HS-5 (cell line): ENCODE measurements at regions not wholly inside any gene's neighbourhood (a gene's known extent, or its start where the extent isn't known, plus 50 kb on each side); places are given as distances from the start of the nearest gene placed in this dataset.

Source experiments
- DNase-seq: peaks from one replicate; pipeline ENCODE4 v3.0.0-alpha.2; 2012; ENCODE audit warnings: low read depth

DNA sequence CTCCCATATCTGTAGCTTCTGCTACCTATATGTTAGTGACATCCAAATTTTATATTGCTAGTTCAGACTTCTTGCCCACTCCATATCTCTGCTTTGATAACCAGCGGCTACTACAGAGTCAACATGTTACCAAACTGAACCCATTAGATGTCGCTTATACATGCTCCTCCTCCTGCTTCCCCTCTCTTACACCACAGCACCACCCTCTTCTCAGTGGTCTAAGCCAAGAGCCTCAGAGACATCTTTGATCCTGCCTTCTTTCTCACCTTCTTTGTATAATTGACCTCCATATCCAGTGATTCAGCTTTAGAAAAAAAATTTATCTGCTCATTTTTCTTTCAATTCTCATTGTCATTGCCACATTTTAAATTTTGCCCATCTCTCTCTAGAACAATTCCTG, 408.2 kb upstream of the TLE4 start:
- no peak for DNase-seq

GRCh38 chr9:79164406-79164805, 407.4 kb upstream of the TLE4 start:
- DNase-seq, result no peak

- peak; percentile 6 for DNase-seq
Observed at GRCh38 chr9:79165020-79165780, 406.6 kb upstream of the TLE4 start.

- no peak for DNase-seq
Observed at GRCh38 chr9:79166005-79166404, 405.8 kb upstream of the TLE4 start.

DNA sequence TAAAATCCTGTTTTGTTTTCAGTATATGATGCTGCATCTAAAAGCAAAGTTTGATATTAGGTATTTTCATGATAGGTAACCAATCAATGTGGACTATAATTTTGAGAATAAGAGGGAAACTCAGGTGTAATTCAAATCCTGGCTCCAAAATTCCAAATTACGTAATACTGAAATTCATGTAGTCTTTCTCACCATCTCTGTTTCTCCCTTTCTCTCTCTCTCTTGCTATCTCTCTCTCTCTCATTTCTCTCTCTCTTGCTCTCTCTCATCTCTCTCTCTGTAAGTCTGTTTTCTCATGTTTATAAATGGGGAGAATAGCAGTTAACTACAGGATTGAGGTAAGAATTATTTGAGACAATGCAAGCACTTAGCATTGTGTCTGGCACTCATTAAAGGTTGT, 401.1 kb upstream of the TLE4 start:
- no peak for DNase-seq

DNA sequence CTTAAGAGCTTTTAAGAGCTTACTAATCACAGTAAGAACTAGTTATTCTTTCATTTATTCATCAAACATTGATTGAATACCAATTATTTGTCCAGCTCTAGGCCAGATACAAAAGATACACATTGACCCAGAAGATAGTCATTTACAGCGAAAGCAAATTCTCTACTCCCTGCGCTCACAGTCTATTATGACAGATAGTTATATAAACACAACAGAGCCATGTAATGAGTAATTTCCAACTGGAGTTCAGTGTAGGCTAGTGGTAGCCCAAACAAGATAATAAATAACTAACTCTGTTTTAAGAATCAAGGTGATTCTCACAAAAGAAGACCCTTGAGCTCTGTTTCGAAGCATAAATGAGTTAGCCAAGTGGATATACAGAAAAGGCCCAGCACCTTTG, 397.8 kb upstream of the TLE4 start:
- no peak for DNase-seq

DNA sequence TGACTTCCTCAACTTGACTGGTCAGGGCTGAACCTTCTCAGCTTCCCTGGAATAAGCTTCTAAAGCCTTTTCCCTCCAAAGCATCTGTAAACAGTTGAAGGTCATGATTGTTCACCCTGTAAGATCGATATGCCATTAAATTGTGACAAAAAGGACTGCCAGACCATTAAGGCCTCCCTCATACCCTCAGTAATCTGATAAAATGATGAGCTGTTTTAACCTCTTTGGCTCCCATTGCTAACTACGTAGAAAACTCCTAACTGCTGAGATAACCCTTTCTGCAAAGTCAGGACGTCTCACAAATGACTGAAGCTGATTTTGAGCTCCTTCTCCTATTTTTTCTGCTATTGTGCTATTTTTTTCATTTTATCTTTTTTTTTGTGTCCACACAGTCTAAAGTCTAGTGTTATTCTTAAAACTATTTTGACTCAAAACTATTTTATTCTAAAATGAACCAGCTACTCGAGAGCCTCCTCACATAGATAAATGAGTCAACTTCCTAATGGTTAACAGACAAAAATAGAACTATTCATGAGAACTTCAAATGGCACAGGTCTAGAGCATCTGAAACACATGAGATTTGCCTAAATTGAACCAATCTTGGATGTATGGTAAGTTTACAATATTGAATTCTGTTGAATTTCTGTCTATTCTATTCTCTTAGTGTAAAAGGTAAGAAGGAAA, 395.6 kb upstream of the TLE4 start:
- no peak for DNase-seq

- DNase-seq, result no peak
Observed at GRCh38 chr9:79184831-79185230, 386.9 kb upstream of the TLE4 start.

- no peak for DNase-seq
Observed at GRCh38 chr9:79185866-79186265, 385.9 kb upstream of the TLE4 start.

DNA sequence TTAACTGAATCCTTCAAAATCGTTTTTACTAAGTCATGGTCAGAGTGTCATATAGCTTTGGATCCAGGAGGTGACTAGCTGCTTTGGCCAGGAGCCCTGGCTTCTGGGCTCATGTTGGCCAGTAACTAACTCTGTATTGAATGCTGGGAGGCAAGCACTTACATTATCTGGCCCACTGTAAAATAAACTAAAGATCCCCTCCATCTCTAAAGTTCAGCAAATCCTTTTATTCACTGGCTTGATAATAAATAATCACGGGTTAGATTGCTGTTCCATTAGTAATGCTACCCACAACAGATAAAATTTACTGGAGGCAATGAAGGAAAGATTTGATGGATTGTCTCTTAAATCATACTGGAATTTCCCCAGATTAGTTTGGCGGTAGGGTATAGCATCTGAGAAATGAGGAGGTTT, 382.2 kb upstream of the TLE4 start:
- DNase-seq, result no peak

DNA sequence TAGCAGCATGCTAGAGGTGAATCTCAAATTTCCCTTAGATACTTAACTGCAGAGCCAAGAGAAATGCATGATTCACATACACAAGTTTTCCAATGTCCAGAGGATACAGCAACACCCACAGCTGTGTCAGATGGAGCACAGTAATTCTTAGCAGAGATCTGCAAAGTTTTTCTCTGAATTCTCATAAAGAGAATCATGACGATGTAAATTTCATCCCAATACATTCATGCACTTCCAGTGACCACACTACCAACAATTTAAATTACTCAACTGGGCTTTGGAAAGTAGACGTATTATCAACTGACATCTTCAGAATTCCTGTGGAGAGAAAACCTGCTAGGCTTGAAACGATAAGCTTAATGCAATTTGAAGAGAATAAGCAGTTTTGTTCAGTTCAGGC, 378.8 kb upstream of the TLE4 start:
- peak; percentile 47 for DNase-seq

DNA sequence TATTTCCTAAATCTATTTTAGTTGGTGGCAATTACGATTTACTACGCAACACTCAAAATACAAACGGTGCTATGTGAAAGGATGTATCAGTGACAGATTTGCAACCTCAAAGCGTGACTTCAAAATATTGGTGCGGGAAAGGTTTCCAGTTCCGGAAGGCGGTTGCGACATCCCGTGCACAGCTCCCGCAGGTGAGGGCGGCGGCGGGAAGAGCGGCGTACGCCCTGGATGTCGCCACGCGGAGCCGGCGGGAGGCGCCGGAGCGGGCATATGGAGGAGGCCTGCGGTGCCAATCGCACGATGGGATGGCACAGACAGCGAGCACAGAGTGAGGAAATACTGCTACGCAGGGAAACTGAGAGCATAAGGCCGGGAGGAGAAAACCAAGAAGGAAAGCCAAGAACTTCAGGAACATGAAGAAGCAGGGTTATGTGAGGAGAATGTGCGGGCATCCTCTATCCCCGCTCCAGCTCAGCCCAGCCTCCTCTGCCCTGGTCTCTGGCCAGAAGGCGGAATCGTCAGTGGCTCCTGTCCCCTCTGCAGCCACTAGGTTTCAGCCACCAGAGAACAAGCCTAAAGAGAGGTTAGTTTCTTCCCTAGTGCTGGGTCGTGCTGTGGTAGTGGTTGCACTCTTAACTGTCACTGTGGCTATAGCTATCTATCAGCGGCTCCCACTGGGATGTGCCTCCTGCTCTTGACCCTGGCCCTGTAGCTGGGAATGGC, 378.1 kb upstream of the TLE4 start:
- DNase-seq, result no peak

DNA sequence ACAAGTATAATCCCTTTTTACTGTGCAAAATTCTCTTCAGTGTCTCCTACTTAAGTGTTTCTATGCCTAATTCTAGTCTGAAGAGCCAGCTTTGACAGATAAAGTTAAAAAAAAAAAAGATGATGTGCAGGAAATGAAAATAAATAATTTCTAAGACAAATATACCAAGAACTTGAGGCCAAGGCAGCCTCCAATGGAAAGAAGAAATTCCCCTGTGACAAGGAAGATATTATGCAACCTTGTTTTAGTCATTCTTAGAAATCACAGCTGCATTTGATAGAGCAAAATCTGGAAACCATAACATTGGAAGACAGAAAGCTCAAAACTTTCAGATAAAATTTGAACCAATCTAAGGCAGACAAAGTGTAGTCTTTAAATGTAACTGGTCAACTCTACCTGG, 375.9 kb upstream of the TLE4 start:
- peak; percentile 61 for DNase-seq

GRCh38 chr9:79196606-79197005, 375.2 kb upstream of the TLE4 start:
- DNase-seq, result no peak

DNA sequence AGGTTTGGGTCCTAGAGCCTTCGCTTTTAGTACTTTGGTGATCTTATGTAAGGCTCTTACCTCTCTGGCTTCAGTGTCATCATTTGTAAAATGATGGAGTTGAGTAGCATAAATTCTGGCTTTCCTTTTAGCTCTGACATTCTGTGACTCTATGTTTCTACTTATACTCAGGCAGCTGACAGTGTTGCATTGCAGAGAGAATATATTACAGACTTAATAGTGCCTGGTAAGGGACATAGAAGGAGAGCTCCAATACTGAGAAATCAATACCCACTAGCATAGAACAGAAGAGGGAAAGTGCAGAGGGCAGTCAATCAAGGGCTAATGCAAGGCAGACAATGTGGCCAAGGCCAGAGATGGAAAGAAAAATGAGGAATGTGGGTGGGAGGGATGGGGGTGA, 371.4 kb upstream of the TLE4 start:
- no peak for DNase-seq

DNA sequence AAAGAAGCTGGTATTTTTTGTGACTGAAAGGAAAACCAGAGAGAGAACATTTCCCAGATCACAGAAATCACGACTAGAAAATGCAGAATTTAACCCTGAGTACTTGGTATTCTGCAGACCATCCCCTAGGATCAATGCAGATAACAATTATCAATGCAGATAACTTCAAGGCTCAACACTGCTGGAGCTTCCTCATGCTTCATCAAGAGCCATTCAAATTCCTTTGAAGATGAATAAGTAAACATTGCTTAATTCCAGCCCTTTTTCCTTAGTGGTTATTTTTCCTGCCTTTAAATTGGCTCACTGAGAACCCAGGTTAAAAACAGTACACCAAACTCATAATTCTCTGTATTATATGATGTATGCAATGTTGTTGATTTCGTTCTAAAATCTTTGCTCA, 370.1 kb upstream of the TLE4 start:
- no peak for DNase-seq

- no peak for DNase-seq
Observed at GRCh38 chr9:79208791-79209396, 362.9 kb upstream of the TLE4 start.

DNA sequence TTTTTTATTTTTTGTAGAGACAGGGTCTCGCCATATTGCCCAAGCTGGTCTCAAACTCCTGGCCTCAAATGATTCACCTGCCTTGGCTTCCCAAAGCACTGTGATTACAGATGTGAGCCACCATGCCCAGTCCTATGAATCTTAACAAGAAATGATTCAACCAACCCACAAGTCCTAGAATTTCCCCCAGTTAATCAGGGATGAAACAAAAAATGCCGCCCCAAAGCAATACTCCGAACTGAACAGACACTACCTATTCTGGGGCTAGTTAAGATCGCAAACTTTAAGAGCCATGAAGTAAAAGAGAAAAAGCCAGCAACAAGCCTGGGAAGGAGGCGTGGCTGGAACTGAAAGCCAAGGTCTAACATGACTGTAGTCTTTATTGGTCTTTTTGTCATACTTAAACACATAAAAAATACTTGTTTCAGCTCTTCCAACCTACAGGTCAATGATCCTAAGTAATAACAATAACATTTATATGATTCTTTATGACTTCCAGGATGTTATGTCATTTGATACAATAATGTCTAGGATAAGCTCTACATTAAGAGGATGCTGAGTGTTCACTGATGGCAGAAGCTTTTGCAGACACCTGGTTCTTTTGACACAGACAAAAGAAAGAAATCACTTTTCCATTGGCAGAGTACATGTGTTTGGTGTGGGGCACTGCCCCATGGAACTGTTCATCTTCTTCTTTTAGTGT, 361.1 kb upstream of the TLE4 start:
- no peak for DNase-seq

DNA sequence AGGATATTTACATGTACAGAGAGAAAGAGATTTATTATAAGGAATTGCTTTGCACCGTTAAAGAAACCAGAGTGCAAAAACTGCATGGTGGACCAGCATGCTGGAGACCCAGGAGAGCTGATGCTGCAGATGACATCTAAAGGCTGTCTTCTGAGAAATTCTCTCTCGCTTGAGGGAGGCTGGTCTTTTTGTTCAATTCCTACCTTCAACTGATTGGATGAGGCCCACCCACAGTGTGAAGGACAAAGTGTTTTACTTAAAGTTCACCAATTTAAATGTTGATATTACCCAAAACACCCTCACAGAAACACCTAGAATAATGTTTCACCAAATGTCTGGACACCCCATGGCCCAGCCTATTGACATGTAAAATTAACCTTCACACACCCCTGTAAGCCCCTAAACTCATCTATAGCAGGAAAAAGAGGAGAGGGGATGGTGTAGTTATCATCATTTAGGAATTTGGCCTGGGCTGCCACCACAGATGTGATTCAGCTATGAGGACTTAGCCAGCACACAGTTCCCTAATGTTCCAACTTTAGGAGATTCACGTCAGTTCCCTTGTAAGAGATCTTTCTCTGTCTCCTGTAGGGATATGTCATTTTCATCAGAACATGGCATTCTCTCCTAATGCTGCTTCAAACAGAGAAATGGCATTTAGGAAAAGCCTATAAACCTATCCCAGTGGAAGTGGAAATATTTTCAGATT, 358.2 kb upstream of the TLE4 start:
- DNase-seq, result no peak

DNA sequence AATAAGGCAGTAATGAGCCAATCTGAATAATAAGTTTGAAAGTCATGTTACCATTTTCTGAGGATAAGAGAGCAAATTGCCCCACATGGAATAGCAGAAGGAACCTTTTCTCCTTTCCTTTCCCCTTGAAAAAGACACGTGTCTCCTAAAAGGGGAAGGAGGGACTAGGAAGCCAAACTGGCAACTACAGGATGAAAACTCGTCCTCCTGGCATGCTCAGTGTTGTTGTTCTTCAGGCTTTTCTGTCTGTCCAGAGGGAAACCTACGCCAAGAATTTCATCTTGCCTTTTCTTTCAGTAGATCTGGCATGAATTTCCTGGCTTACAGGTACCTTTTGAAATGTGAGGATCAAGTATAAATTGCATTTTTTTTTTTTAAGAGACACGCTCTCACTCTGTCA, 355.9 kb upstream of the TLE4 start:
- no peak for DNase-seq

DNA sequence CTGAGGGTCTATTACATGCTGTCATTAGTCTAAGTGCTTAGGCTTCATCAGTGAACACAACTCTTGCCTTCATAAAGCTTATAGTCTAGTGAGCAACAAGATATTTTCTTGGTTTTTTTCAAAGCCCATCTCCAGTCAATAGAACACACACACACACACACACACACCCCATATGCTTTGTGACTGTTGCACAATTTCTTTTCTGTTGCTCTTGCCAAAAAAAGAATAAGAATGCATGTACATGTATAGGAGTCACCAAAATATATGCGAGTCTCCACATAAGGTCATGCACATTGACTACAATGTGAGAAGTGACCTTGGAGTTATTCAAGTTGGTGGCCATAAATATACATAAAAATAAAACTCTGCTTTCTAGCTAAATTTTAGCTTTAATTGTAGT, 351.5 kb upstream of the TLE4 start:
- DNase-seq, result no peak

DNA sequence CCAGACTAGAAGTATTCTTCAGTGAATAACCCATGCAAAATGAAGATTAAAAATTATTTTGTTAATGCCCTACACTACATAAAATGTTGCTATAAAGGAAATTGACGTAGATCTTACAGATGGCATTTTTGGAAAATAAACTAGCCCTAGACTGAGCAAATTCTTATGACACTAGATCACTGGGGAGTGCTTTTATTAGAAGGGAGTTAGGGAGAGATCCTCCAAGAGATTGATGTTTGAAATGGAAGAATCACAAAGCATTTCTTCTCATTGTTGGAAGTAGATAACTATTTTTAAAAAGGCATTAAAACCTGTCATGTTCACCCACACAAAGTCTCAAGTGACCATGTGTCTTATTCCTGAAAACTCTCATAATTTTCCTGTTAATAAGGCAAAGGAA, 351.1 kb upstream of the TLE4 start:
- DNase-seq, result no peak
